ENCODE measurements at regions not wholly inside any gene's neighbourhood (a gene's known extent, or its start where the extent isn't known, plus 50 kb on each side); places are given as distances from the start of the nearest gene placed in this dataset.

- intact Hi-C loops (cut with DNase I), result no loop called here
- DNase-seq, result no peak
- ATAC-seq, result no peak
These were observed 146.4 kb upstream of the LRRC7 start for GRCh38 chr1:69421286-69421685.

GRCh38 chr1:69425871-69426270, 141.9 kb upstream of the LRRC7 start:
- no peaks in the 10 kb centered on the region for H3K4me1 ChIP-seq
- H3K27me3 ChIP-seq, result no peaks in the 10 kb centered on the region
- no peak for DNase-seq
- intact Hi-C loops (cut with DNase I), result no loop called here
- H3K4me3 ChIP-seq, result no peak overlapping the region
- no peak for ATAC-seq
- H3K36me3 ChIP-seq, result no peaks in the 10 kb centered on the region
- TF ChIP-seq CTCF (IDR thresholded peaks at IDR 0.05), result no peak
- no peaks in the 10 kb centered on the region for H3K9me3 ChIP-seq
- no peak overlapping the region for H3K27ac ChIP-seq

More at GRCh38 chr1:69421286-69421685, 146.4 kb upstream of the LRRC7 start:
- TF ChIP-seq CTCF (IDR thresholded peaks at IDR 0.05), result no peak
- H3K36me3 ChIP-seq, result no peaks in the 10 kb centered on the region
- no peak overlapping the region for H3K4me3 ChIP-seq
- peaks cover 0 to 4% of the 10 kb centered on the region in 2 donors for H3K9me3 ChIP-seq
- no peak overlapping the region for H3K27ac ChIP-seq
- H3K27me3 ChIP-seq, result no peaks in the 10 kb centered on the region
- no peaks in the 10 kb centered on the region for H3K4me1 ChIP-seq

- DNase-seq (no peak), ATAC-seq (no peak)
- Histone ChIP-seq H3K27me3 (no peaks in the 10 kb centered on the region), H3K36me3 (no peaks in the 10 kb centered on the region), H3K4me3 (no peak overlapping the region), H3K4me1 (no peaks in the 10 kb centered on the region), H3K9me3 (no peaks in the 10 kb centered on the region), H3K27ac (no peak overlapping the region)
- no peak for TF ChIP-seq CTCF (IDR thresholded peaks at IDR 0.05)
- intact Hi-C loops (cut with DNase I), result no loop called here
These were observed 141.3 kb upstream of the LRRC7 start for GRCh38 chr1:69426401-69426800.

GRCh38 chr1:69433073-69433472, 134.6 kb upstream of the LRRC7 start:
- no peaks in the 10 kb centered on the region for H3K27me3 ChIP-seq
- DNase-seq, result no peak
- intact Hi-C loops (cut with DNase I), result no loop called here
- no peak overlapping the region for H3K4me3 ChIP-seq
- TF ChIP-seq CTCF (IDR thresholded peaks at IDR 0.05), result no peak
- H3K9me3 ChIP-seq, result no peaks in the 10 kb centered on the region
- H3K36me3 ChIP-seq, result no peaks in the 10 kb centered on the region
- H3K4me1 ChIP-seq, result no peaks in the 10 kb centered on the region
- no peak overlapping the region for H3K27ac ChIP-seq
- no peak for ATAC-seq

- DNase-seq, result no peak
- intact Hi-C loops (cut with DNase I), result no loop called here
- Histone ChIP-seq H3K4me1 (no peaks in the 10 kb centered on the region), H3K27me3 (no peaks in the 10 kb centered on the region), H3K27ac (no peak overlapping the region), H3K9me3 (no peaks in the 10 kb centered on the region), H3K36me3 (no peaks in the 10 kb centered on the region), H3K4me3 (no peak overlapping the region)
- ATAC-seq, result no peak
- TF ChIP-seq CTCF (IDR thresholded peaks at IDR 0.05), result no peak
These were observed 131.6 kb upstream of the LRRC7 start for GRCh38 chr1:69436151-69436550.

All from left lung (tissue), 4 donors.